Fibroblast of the aortic adventitia (primary cell): ENCODE measurements at regions not wholly inside any gene's neighbourhood (a gene's known extent, or its start where the extent isn't known, plus 50 kb on each side); places are given as distances from the start of the nearest gene placed in this dataset.
A peak's percentile ranks its signal among the peaks of the same experiment; 100 is the strongest.
"Not testable (repeated sequence)": the region's sequence is repeated elsewhere in the genome, so short reads cannot be mapped to it uniquely, and the experiment has no call there.

Experiments
- DNase-seq: peaks from one replicate; pipeline ENCODE4 v3.0.0-alpha.2; 2010; ENCODE audit warnings: low read depth
- H3K4me3 ChIP-seq: 2 replicates; pipeline ENCODE4 v1.5.1; 2011; ENCODE audit warnings: low read depth, mild to moderate bottlenecking, control low read depth, low read length, moderate library complexity
- TF ChIP-seq, protein P1 (sequence below): IDR thresholded peaks from 2 replicates; pipeline ENCODE4 v1.5.1; 2011; ENCODE audit warnings: mild to moderate bottlenecking, low read length, control low read depth, inconsistent platforms; ENCODE audit not compliant: insufficient read depth

- no peak for DNase-seq
Measured at GRCh38 chr6:80907831-80908230, 801.4 kb downstream of the BCKDHB start.

GRCh38 chr6:80903711-80904110 is 797.2 kb downstream of the BCKDHB start:
- TF ChIP-seq, protein P1, sequence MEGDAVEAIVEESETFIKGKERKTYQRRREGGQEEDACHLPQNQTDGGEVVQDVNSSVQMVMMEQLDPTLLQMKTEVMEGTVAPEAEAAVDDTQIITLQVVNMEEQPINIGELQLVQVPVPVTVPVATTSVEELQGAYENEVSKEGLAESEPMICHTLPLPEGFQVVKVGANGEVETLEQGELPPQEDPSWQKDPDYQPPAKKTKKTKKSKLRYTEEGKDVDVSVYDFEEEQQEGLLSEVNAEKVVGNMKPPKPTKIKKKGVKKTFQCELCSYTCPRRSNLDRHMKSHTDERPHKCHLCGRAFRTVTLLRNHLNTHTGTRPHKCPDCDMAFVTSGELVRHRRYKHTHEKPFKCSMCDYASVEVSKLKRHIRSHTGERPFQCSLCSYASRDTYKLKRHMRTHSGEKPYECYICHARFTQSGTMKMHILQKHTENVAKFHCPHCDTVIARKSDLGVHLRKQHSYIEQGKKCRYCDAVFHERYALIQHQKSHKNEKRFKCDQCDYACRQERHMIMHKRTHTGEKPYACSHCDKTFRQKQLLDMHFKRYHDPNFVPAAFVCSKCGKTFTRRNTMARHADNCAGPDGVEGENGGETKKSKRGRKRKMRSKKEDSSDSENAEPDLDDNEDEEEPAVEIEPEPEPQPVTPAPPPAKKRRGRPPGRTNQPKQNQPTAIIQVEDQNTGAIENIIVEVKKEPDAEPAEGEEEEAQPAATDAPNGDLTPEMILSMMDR: no peak
- no peak overlapping the region for H3K4me3 ChIP-seq

More at GRCh38 chr6:80907831-80908230, 801.4 kb downstream of the BCKDHB start:
- H3K4me3 ChIP-seq: no peak overlapping the region
- TF ChIP-seq, protein P1: no peak

DNA sequence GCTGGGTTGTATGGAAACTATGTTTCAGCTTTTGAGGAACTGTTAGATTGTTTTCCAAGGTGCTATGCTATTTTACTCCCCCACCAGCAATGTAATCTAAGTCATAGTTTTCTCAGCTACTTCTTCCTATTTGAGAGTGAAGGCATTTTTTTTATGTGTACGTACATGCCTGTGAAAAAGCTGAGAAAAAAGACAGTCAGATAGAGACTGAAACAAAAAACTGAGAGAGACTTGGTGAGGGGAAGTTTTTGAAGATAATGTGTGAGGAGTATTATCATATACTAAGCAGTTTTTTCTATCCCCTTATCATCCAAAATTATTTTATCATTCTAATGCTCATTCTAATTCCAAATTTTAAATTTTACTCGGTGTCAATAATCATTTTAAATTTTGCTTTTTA is 780.0 kb downstream of the BCKDHB start:
- H3K4me3 ChIP-seq: no peak overlapping the region
- TF ChIP-seq, protein P1: no peak
- no peak for DNase-seq

More at GRCh38 chr6:80903711-80904110, 797.2 kb downstream of the BCKDHB start:
- no peak for DNase-seq

- no peak overlapping the region for H3K4me3 ChIP-seq
- TF ChIP-seq, protein P1: no peak
- DNase-seq: no peak
Measured at GRCh38 chr6:80872951-80873308, 766.5 kb downstream of the BCKDHB start.

- TF ChIP-seq, protein P1: no peak
- no peak overlapping the region for H3K4me3 ChIP-seq
- peak; percentile 50 for DNase-seq
Measured at GRCh38 chr6:80872199-80872950, 765.9 kb downstream of the BCKDHB start.

DNA sequence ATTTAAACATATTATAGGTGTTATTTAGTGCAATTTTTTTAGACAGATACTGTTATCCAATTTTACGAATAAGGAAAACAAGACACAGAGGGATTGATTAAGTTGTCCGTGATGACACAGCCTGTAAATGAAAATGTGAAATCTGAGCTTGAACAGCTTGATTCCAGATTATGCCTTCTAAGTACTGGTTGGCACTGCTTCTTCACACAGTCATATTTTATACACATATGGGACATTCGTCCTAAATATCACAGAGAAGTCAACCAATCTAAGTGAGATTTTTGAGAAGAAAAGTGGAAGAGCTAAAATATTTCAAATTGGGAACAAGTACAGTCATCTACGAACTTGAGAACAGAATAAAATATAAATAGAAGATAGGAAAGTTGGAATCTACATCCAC is 756.3 kb downstream of the BCKDHB start:
- DNase-seq: no peak
- no peak overlapping the region for H3K4me3 ChIP-seq
- TF ChIP-seq, protein P1: no peak

DNA sequence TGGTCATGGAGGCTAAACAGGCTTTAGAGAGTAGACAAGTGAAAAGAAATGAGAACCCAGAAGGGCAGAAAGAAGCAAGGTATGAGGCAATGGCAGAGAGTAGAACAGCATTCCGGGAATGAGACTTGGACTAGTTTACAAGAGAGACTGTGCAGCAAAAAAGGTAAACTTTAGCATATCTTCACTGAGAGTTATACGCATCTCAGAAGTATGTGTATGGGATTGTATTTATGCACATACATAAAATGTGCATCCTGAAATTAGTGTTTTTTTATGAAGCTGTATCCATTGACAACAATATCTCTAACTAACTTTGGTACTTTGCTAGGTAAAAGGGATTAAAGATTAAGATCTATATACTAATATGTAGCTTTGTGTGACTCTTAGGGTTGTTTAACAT is 753.6 kb downstream of the BCKDHB start:
- H3K4me3 ChIP-seq: no peak overlapping the region
- DNase-seq: no peak
- TF ChIP-seq, protein P1: no peak

GRCh38 chr6:80847973-80848372 is 741.5 kb downstream of the BCKDHB start:
- H3K4me3 ChIP-seq, DNase-seq: not testable (repeated sequence)
